ENCODE measurements at regions not wholly inside any gene's neighbourhood (a gene's known extent, or its start where the extent isn't known, plus 50 kb on each side); places are given as distances from the start of the nearest gene placed in this dataset.

GRCh38 chr3:177576746-177577145 lies 379.5 kb upstream of the TBL1XR1 start:
- DNase-seq, result no peak
- intact Hi-C loops (cut with DNase I), result no loop called here

DNA sequence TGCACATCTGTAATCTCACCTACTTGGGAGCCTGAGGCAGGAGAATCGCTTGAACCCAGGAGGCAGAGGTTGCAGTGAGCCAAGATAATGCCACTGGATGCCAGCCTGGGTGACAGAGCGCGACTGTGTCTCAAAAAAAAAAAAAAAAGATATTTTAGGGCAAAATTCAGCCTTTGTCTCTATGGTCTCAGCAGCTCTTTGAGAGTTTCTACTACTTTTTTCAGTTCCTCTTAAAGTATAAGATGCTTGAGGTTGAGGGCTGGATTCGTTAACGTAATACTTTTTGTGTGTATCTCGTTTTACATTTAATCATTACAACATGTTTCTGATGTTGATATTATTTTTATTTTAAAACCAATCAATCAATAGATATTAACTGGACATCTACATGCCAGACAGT lies 381.2 kb upstream of the TBL1XR1 start:
- Histone ChIP-seq H3K4me1 (ENCODE audit: insufficient read depth) (no peaks in the 10 kb centered on the region), H3K4me3 (no peak overlapping the region), H3K36me3 (no peaks in the 10 kb centered on the region), H3K27me3 (no peaks in the 10 kb centered on the region), H3K27ac (no peak overlapping the region), H3K9me3 (no peaks in the 10 kb centered on the region)
- TF ChIP-seq, protein P1, sequence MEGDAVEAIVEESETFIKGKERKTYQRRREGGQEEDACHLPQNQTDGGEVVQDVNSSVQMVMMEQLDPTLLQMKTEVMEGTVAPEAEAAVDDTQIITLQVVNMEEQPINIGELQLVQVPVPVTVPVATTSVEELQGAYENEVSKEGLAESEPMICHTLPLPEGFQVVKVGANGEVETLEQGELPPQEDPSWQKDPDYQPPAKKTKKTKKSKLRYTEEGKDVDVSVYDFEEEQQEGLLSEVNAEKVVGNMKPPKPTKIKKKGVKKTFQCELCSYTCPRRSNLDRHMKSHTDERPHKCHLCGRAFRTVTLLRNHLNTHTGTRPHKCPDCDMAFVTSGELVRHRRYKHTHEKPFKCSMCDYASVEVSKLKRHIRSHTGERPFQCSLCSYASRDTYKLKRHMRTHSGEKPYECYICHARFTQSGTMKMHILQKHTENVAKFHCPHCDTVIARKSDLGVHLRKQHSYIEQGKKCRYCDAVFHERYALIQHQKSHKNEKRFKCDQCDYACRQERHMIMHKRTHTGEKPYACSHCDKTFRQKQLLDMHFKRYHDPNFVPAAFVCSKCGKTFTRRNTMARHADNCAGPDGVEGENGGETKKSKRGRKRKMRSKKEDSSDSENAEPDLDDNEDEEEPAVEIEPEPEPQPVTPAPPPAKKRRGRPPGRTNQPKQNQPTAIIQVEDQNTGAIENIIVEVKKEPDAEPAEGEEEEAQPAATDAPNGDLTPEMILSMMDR (IDR thresholded peaks at IDR 0.05), result no peak
- no peak for TF ChIP-seq POLR2A (IDR thresholded peaks at IDR 0.05)
- TF ChIP-seq EP300 (IDR thresholded peaks at IDR 0.05), result no peak
- 80 to 96% (median 86%) methylated on average over 6 of the region's 6 CpGs for WGBS, 3 donors
- no peak for DNase-seq
- intact Hi-C loops (cut with DNase I), result no loop called here

More at GRCh38 chr3:177576746-177577145, 379.5 kb upstream of the TBL1XR1 start:
- H3K9me3 ChIP-seq, result no peaks in the 10 kb centered on the region
- TF ChIP-seq, protein P1 (IDR thresholded peaks at IDR 0.05), result no peak
- no peak for TF ChIP-seq EP300 (IDR thresholded peaks at IDR 0.05)
- TF ChIP-seq POLR2A (IDR thresholded peaks at IDR 0.05), result no peak
- H3K27me3 ChIP-seq, result no peaks in the 10 kb centered on the region
- H3K27ac ChIP-seq, result no peak overlapping the region
- H3K4me1 ChIP-seq (ENCODE audit: insufficient read depth), result no peaks in the 10 kb centered on the region
- 63 to 78% (median 66%) methylated on average over 4 of the region's 4 CpGs for WGBS, 3 donors
- H3K36me3 ChIP-seq, result no peaks in the 10 kb centered on the region
- no peak overlapping the region for H3K4me3 ChIP-seq

DNA sequence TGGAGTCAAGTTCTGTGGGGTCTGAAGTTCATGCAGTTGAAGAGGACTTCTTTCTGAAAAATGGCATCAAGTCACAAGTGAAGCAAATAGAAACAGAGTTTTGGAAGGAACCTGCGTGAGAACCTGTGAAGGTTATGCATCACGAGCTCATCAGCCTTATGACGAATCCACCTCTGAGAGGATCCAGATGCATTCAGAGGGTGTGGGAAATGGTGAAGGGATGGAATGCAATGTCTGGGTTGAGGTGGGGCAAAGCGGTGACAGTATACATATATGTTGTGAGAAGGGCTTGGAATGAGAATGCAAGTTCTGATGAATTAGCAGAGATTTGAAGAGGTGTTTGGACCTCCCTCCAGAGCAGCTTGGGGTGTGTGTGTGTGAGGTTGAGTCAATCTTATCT lies 382.1 kb upstream of the TBL1XR1 start:
- no peaks in the 10 kb centered on the region for H3K9me3 ChIP-seq
- H3K4me3 ChIP-seq, result no peak overlapping the region
- DNase-seq, result no peak
- no peaks in the 10 kb centered on the region for H3K36me3 ChIP-seq
- no peaks in the 10 kb centered on the region for H3K4me1 ChIP-seq (ENCODE audit: insufficient read depth)
- intact Hi-C loops (cut with DNase I), result no loop called here
- no peaks in the 10 kb centered on the region for H3K27me3 ChIP-seq
- WGBS, 3 donors, result 96 to 98% (median 98%) methylated on average over 4 of the region's 4 CpGs
- TF ChIP-seq POLR2A (IDR thresholded peaks at IDR 0.05) (no peak), EP300 (IDR thresholded peaks at IDR 0.05) (no peak)
- TF ChIP-seq, protein P1 (IDR thresholded peaks at IDR 0.05), result no peak
- H3K27ac ChIP-seq, result no peak overlapping the region

DNA sequence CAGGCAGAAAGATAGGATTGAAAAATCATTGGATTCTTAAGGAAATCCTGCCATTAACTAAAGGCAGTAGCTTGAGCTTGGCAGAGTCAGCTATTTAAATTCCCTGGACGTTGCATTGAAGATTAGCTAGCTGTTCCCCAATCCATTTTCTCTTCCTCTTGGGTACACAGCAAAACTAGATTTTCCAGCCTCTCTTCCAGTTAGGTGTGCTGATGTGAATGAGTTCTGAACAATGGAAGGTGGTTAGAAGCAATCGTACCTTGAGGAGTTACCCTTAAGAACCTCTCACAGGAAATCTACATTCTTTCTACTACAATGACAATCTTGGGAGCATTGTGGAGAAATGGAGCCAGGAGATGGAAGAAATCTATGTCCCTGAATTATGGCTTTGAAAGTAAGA lies 383.2 kb upstream of the TBL1XR1 start:
- WGBS, 3 donors, result 51 to 53% (median 53%) methylated on average over 2 of the region's 2 CpGs
- Histone ChIP-seq H3K9me3 (no peaks in the 10 kb centered on the region), H3K36me3 (no peaks in the 10 kb centered on the region), H3K4me1 (ENCODE audit: insufficient read depth) (no peaks in the 10 kb centered on the region), H3K27ac (no peak overlapping the region), H3K27me3 (no peaks in the 10 kb centered on the region), H3K4me3 (no peak overlapping the region)
- DNase-seq, result no peak
- intact Hi-C loops (cut with DNase I), result no loop called here
- TF ChIP-seq POLR2A (IDR thresholded peaks at IDR 0.05) (no peak), EP300 (IDR thresholded peaks at IDR 0.05) (no peak)

- WGBS, 3 donors, result 40 to 66% (median 52%) methylated on average over 3 of the region's 3 CpGs
- DNase-seq, result no peak
Measured at GRCh38 chr3:177585271-177585670, 388.0 kb upstream of the TBL1XR1 start.

More at GRCh38 chr3:177585271-177585670, 388.0 kb upstream of the TBL1XR1 start:
- H3K4me1 ChIP-seq (ENCODE audit: insufficient read depth), result no peaks in the 10 kb centered on the region
- no peak overlapping the region for H3K4me3 ChIP-seq
- H3K36me3 ChIP-seq, result no peaks in the 10 kb centered on the region
- TF ChIP-seq POLR2A (IDR thresholded peaks at IDR 0.05) (no peak), EP300 (IDR thresholded peaks at IDR 0.05) (no peak)
- TF ChIP-seq, protein P1 (IDR thresholded peaks at IDR 0.05), result no peak
- H3K27me3 ChIP-seq, result no peaks in the 10 kb centered on the region
- no peak overlapping the region for H3K27ac ChIP-seq
- intact Hi-C loops (cut with DNase I), result no loop called here
- no peaks in the 10 kb centered on the region for H3K9me3 ChIP-seq

Data from ovary (tissue), 7 donors.